GM12872 (cell line): ENCODE measurements at regions not wholly inside any gene's neighbourhood (a gene's known extent, or its start where the extent isn't known, plus 50 kb on each side); places are given as distances from the start of the nearest gene placed in this dataset.

ENCODE experiments used
- CTCF ChIP-seq: IDR thresholded peaks from 3 replicates; pipeline ENCODE4 v1.5.1; 2011; ENCODE audit warnings: low read depth, mild to moderate bottlenecking, low read length, moderate library complexity; ENCODE audit not compliant: insufficient read depth

- TF ChIP-seq CTCF: no peak
These were observed 87.1 kb upstream of the KCNA1 start for GRCh38 chr12:4822572-4822971.

GRCh38 chr12:4824380-4824779 lies 85.3 kb upstream of the KCNA1 start:
- no peak for TF ChIP-seq CTCF

DNA sequence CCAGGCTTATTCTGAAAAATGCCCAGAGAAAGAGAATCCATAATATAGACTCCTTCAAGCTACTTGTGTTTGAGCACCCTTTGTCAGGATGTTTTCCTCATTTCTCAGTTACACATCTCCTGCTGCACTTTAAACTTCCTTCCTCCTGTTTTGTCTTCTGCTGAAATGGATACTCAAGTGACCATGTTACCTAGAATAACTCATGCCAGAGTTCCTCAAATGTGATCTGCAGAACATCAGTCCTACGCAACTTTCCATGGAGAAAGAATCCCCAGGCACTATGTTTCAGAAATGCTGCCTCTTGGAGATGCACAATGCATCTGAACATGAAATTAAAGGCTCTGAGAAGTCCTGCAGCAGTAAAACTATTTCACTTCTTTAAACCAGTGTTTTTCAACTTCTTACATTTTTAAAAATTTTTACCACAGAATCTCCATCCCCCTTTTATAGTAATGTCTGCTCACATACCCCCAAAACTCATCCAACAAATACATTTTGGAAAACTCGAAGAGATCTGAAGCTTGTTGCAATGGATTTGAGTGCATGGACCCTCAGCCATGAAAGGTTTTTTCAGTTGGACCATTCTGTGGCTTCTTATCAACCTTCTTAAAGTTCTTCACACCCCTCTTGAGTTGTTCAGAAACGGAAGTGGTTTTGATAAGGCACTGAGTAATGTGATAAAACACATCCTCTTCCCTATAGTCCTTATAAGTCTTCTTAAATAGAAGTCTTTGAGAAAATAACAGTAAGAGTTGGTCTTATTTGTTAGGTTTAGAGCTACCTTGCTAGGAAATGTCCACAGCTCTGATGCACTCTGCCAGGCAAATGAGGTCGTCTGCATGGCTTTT lies 84.5 kb upstream of the KCNA1 start:
- no peak for TF ChIP-seq CTCF

GRCh38 chr12:4826909-4827308 lies 82.8 kb upstream of the KCNA1 start:
- TF ChIP-seq CTCF: no peak

- no peak for TF ChIP-seq CTCF
These were observed 81.5 kb upstream of the KCNA1 start for GRCh38 chr12:4828176-4828575.

DNA sequence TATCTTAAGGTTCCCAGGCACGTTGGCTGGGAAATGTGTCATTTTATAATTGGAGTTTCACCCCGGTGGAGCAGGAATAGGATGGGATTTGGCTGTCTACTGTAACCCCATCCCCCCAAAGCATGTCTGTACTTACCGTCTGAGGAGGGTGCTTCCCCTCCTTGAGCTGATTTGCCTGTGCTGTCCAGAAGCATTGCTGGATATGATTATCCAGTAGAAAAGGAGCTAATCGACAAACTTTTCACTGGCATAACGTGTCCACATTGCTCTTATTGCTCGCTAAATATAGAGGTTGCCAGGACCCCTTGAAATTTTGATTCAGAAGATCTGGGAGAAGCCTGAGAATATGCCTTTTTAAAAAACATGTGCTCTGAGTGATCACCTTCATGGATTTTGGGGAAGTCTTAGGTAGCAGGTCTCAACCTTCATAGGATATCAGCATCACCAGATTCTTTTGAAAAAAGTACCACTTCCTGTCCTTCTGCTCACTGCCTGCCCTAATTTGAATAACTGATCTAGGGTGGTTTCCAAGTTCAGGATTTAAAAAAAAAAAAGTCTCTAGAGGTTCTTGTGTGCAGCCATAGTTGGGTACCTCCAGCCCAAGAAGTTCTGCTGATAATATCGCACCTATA lies 80.4 kb upstream of the KCNA1 start:
- no peak for TF ChIP-seq CTCF

GRCh38 chr12:4829793-4830162 lies 79.9 kb upstream of the KCNA1 start:
- TF ChIP-seq CTCF: no peak
